ENCODE measurements at regions not wholly inside any gene's neighbourhood (a gene's known extent, or its start where the extent isn't known, plus 50 kb on each side); places are given as distances from the start of the nearest gene placed in this dataset.

GRCh38 chr10:131469551-131469950 is 158.0 kb upstream of the TCERG1L start (continued):
- TF ChIP-seq IKZF2 (IDR thresholded peaks at IDR 0.05): no peak
- no peak for TF ChIP-seq MLLT1 (IDR thresholded peaks at IDR 0.05)
- TF ChIP-seq EED (IDR thresholded peaks at IDR 0.05; ENCODE audit: low read depth): no peak
- TF ChIP-seq NFIC (IDR thresholded peaks at IDR 0.05; ENCODE audit: low read depth, low read length): no peak

- no peak for TF ChIP-seq YY1 (IDR thresholded peaks at IDR 0.05; ENCODE audit: low read depth, low read length)
- Histone ChIP-seq H3K9ac (ENCODE audit: control insufficient read depth, insufficient read depth, low read length) (no peak overlapping the region), H2AFZ (ENCODE audit: control insufficient read depth, low read depth, low read length) (no peak overlapping the region), H3K4me2 (ENCODE audit: control insufficient read depth, insufficient read depth) (no peak overlapping the region), H3K9me3 (replicated peaks; ENCODE audit: control insufficient read depth, insufficient read depth, low read length) (no peaks in the 10 kb centered on the region; the same call in 2 of the 3 replicates), H3K36me3 (ENCODE audit: control insufficient read depth in 2 of 2, insufficient read depth in 2 of 2, low read length in 1 of 2) (no peaks in the 10 kb centered on the region), H3K27ac (ENCODE audit: control insufficient read depth, insufficient read depth) (no peak overlapping the region), H3K4me3 (no peak overlapping the region), H3K27me3 (replicated peaks in 1 of 2; ENCODE audit: control insufficient read depth in 2 of 2, insufficient read depth in 2 of 2, low read length in 1 of 2) (no peaks in the 10 kb centered on the region), H3K79me2 (ENCODE audit: control insufficient read depth, insufficient read depth, low read length) (no peaks in the 10 kb centered on the region), H3K4me1 (ENCODE audit: control insufficient read depth, insufficient read depth, low read length) (no peaks in the 10 kb centered on the region), H4K20me1 (ENCODE audit: control insufficient read depth, insufficient read depth) (no peaks in the 10 kb centered on the region)
- WGBS (ENCODE audit: insufficient coverage, insufficient replicate concordance, low lambda C conversion rate, missing lambda C conversion rate): 36% methylated on average over 10 of the region's 10 CpGs
- no TSS peak for BruUV-seq (replicated peaks)
- in situ Hi-C loops (cut with MboI): no loop called here
- FAIRE-seq (no peak), DNase-seq (ENCODE audit: low read depth, low spot score) (no peak), ATAC-seq (no peak)
- intact Hi-C loops (cut with micrococcal nuclease; ENCODE audit: unreplicated experiment): no loop called here
- CTCF ChIA-PET: no interaction called here
- RAD21 ChIA-PET (ENCODE audit: unreplicated experiment): no interaction called here
- SMC1A ChIA-PET (ENCODE audit: uncharacterized antibody, unreplicated experiment): no interaction called here
- POLR2A ChIA-PET: no interaction called here
Measured at GRCh38 chr10:131473645-131474044, 162.1 kb upstream of the TCERG1L start.

- in situ Hi-C loops (cut with MboI): no loop called here
- Histone ChIP-seq H4K20me1 (ENCODE audit: control insufficient read depth, insufficient read depth) (no peaks in the 10 kb centered on the region), H3K79me2 (ENCODE audit: control insufficient read depth, insufficient read depth, low read length) (no peaks in the 10 kb centered on the region), H2AFZ (ENCODE audit: control insufficient read depth, low read depth, low read length) (no peak overlapping the region), H3K27me3 (replicated peaks in 1 of 2; ENCODE audit: control insufficient read depth in 2 of 2, insufficient read depth in 2 of 2, low read length in 1 of 2) (no peaks in the 10 kb centered on the region), H3K4me3 (no peak overlapping the region), H3K4me1 (ENCODE audit: control insufficient read depth, insufficient read depth, low read length) (no peaks in the 10 kb centered on the region), H3K4me2 (ENCODE audit: control insufficient read depth, insufficient read depth) (no peak overlapping the region), H3K9ac (ENCODE audit: control insufficient read depth, insufficient read depth, low read length) (no peak overlapping the region), H3K36me3 (ENCODE audit: control insufficient read depth in 2 of 2, insufficient read depth in 2 of 2, low read length in 1 of 2) (no peaks in the 10 kb centered on the region), H3K9me3 (replicated peaks; ENCODE audit: control insufficient read depth, insufficient read depth, low read length) (no peaks in the 10 kb centered on the region; the same call in 2 of the 3 replicates), H3K27ac (ENCODE audit: control insufficient read depth, insufficient read depth) (no peak overlapping the region)
- ChIA-PET CTCF (no interaction called here), SMC1A (ENCODE audit: uncharacterized antibody, unreplicated experiment) (no interaction called here), POLR2A (no interaction called here), RAD21 (ENCODE audit: unreplicated experiment) (no interaction called here)
- FAIRE-seq (no peak), DNase-seq (ENCODE audit: low read depth, low spot score) (no peak), ATAC-seq (no peak)
- BruUV-seq (replicated peaks): no TSS peak
- 9% methylated on average over 6 of the region's 6 CpGs for whole genome bisulfite sequencing (ENCODE audit: insufficient coverage, insufficient replicate concordance, low lambda C conversion rate, missing lambda C conversion rate)
- no peak for TF ChIP-seq GABPA (IDR thresholded peaks at IDR 0.05; ENCODE audit: low read depth)
- intact Hi-C loops (cut with micrococcal nuclease; ENCODE audit: unreplicated experiment): no loop called here
Measured at GRCh38 chr10:131474416-131474815, 162.9 kb upstream of the TCERG1L start.
